ENCODE measurements at regions not wholly inside any gene's neighbourhood (a gene's known extent, or its start where the extent isn't known, plus 50 kb on each side); places are given as distances from the start of the nearest gene placed in this dataset.

- CTCF ChIA-PET: no interaction called here
Measured at GRCh38 chrX:122816288-122816687, 367.8 kb upstream of the GRIA3 start.

GRCh38 chrX:122817321-122817955 lies 366.6 kb upstream of the GRIA3 start:
- Histone ChIP-seq H3K4me3 (ENCODE audit: low read depth, low read length) (no peak overlapping the region), H3K27me3 (ENCODE audit: control insufficient read depth, insufficient read depth, low read length) (no peaks in the 10 kb centered on the region), H3K36me3 (ENCODE audit: control insufficient read depth, insufficient read depth, low read length) (no peaks in the 10 kb centered on the region)
- ChIA-PET POLR2A (no interaction called here), CTCF (interaction anchor here (0.5 kb wide), 1 partner anchor 68 kb away, joined by 3 read pairs; no protein-coding TSS in a partner anchor)
- no peak for DNase-seq (ENCODE audit: low read depth)
- TF ChIP-seq CTCF (IDR thresholded peaks at IDR 0.05; ENCODE audit: insufficient read depth, low read depth, low read length): no peak

More at GRCh38 chrX:122816288-122816687, 367.8 kb upstream of the GRIA3 start:
- Histone ChIP-seq H3K27me3 (ENCODE audit: control insufficient read depth, insufficient read depth, low read length) (no peaks in the 10 kb centered on the region), H3K36me3 (ENCODE audit: control insufficient read depth, insufficient read depth, low read length) (no peaks in the 10 kb centered on the region), H3K4me3 (ENCODE audit: low read depth, low read length) (no peak overlapping the region)
- POLR2A ChIA-PET: no interaction called here
- no peak for TF ChIP-seq CTCF (IDR thresholded peaks at IDR 0.05; ENCODE audit: insufficient read depth, low read depth, low read length)
- no peak for DNase-seq (ENCODE audit: low read depth)

- no peak overlapping the region for H3K4me3 ChIP-seq (ENCODE audit: low read depth, low read length)
- H3K36me3 ChIP-seq (ENCODE audit: control insufficient read depth, insufficient read depth, low read length): no peaks in the 10 kb centered on the region
- DNase-seq (ENCODE audit: low read depth): no peak
- H3K27me3 ChIP-seq (ENCODE audit: control insufficient read depth, insufficient read depth, low read length): no peaks in the 10 kb centered on the region
- no peak for TF ChIP-seq CTCF (IDR thresholded peaks at IDR 0.05; ENCODE audit: insufficient read depth, low read depth, low read length)
- ChIA-PET CTCF (no interaction called here), POLR2A (no interaction called here)
Measured at GRCh38 chrX:122818068-122818467, 366.0 kb upstream of the GRIA3 start.

- H3K36me3 ChIP-seq (ENCODE audit: control insufficient read depth, insufficient read depth, low read length): no peaks in the 10 kb centered on the region
- POLR2A ChIA-PET: no interaction called here
- no peak for TF ChIP-seq CTCF (IDR thresholded peaks at IDR 0.05; ENCODE audit: insufficient read depth, low read depth, low read length)
- H3K4me3 ChIP-seq (ENCODE audit: low read depth, low read length): no peak overlapping the region
- no peak for DNase-seq (ENCODE audit: low read depth)
- no peaks in the 10 kb centered on the region for H3K27me3 ChIP-seq (ENCODE audit: control insufficient read depth, insufficient read depth, low read length)
- CTCF ChIA-PET: no interaction called here
Measured at GRCh38 chrX:122833230-122833629, 350.8 kb upstream of the GRIA3 start.

- no peaks in the 10 kb centered on the region for H3K36me3 ChIP-seq (ENCODE audit: control insufficient read depth, insufficient read depth, low read length)
- ChIA-PET CTCF (no interaction called here), POLR2A (no interaction called here)
- no peak for TF ChIP-seq CTCF (IDR thresholded peaks at IDR 0.05; ENCODE audit: insufficient read depth, low read depth, low read length)
- no peak for DNase-seq (ENCODE audit: low read depth)
- no peak overlapping the region for H3K4me3 ChIP-seq (ENCODE audit: low read depth, low read length)
- no peaks in the 10 kb centered on the region for H3K27me3 ChIP-seq (ENCODE audit: control insufficient read depth, insufficient read depth, low read length)
Measured at GRCh38 chrX:122835886-122836285, 348.2 kb upstream of the GRIA3 start.
